Sigmoid colon (tissue), 6 donors: ENCODE measurements at regions not wholly inside any gene's neighbourhood (a gene's known extent, or its start where the extent isn't known, plus 50 kb on each side); places are given as distances from the start of the nearest gene placed in this dataset.

Source experiments
- DNase-seq: peaks from one replicate; pipeline ENCODE4 v3.0.0-alpha.2; 2019
- H3K27ac ChIP-seq, 4 donors: fragments of 200-600 bp; sonication (generic); one replicate each; pipeline ENCODE4 v1.5.1; 2016 to 2019; ENCODE audit warnings: mild to moderate bottlenecking in 1 of 4
- H3K27me3 ChIP-seq, 3 donors: fragments of 200-600 bp; sonication (generic); one replicate each; pipeline ENCODE4 v1.5.1; 2019; ENCODE audit warnings: mild to moderate bottlenecking in 1 of 3
- H3K36me3 ChIP-seq, 4 donors: fragments of 200-600 bp; sonication (generic); one replicate each; pipeline ENCODE4 v1.5.1; 2016 to 2019
- H3K4me1 ChIP-seq, 4 donors: fragments of 200-600 bp; sonication (generic); one replicate each; pipeline ENCODE4 v1.5.1; 2017 to 2019
- H3K4me3 ChIP-seq, 4 donors: fragments of 200-600 bp; sonication (generic); one replicate each; pipeline ENCODE4 v1.5.1; 2017 to 2019; ENCODE audit warnings: mild to moderate bottlenecking in 2 of 4, moderate library complexity in 1 of 4
- H3K9me3 ChIP-seq, 4 donors: fragments of 200-600 bp in 3 of 4; sonication (generic) in 3 of 4; one replicate each; pipeline versions ENCODE4 v1.5.1 to v1.6.1; 2013 to 2019
- CTCF ChIP-seq, 4 experiments: fragments of 450-650 bp in 3 of 4; fragments of 200-600 bp in 1 of 4; IDR thresholded peaks; one replicate each; pipeline ENCODE4 v1.5.1; 2016 to 2019; ENCODE audit warnings: antibody characterized with exemption in 4 of 4, mild to moderate bottlenecking in 3 of 4, moderate library complexity in 2 of 4
- EP300 ChIP-seq, 4 donors: sonication (generic); formaldehyde crosslinking; IDR thresholded peaks; one replicate each; pipeline ENCODE4 v1.6.1; 2017; ENCODE audit warnings: antibody characterized with exemption in 4 of 4
- POLR2A ChIP-seq, 2 donors: fragments of 450-650 bp; IDR thresholded peaks; one replicate each; pipeline ENCODE4 v1.6.1; 2016; ENCODE audit warnings: antibody characterized with exemption in 2 of 2, mild to moderate bottlenecking in 2 of 2, moderate library complexity in 2 of 2
- POLR2AphosphoS5 ChIP-seq, 4 donors: sonication (generic); formaldehyde crosslinking; IDR thresholded peaks; one replicate each; pipeline ENCODE4 v1.6.1; 2017; ENCODE audit warnings: antibody characterized with exemption in 4 of 4
- WGBS, 2 donors: extraction: QIAGEN DNeasy Blood & Tissue Kit; methylation state at CpG; one replicate each; pipeline ENCODE4 v1.1.7; 2013; 5-methylcytosine and 5-hydroxymethylcytosine counted together
- intact Hi-C: fragments of 100-400 bp; cut with DNase I; formaldehyde crosslinking; loops from one replicate; pipeline ENCODE4 v1.15.1; 2023
- donor health status: healthy with polysubstance abuse.
- donor health status: healthy.

- intact Hi-C loops, result no loop called here
- no peak for DNase-seq
- Histone ChIP-seq H3K27ac (no peak overlapping the region), H3K4me3 (no peak overlapping the region), H3K4me1 (peaks cover 0 to 17% (median 8%) of the 10 kb centered on the region in 4 donors), H3K36me3 (no peaks in the 10 kb centered on the region), H3K27me3 (no peaks in the 10 kb centered on the region), H3K9me3 (no peaks in the 10 kb centered on the region)
- 67 to 79% methylated on average over 3 of the region's 3 CpGs for WGBS, 2 donors
- no peak for TF ChIP-seq POLR2A (IDR thresholded peaks at IDR 0.05)
- no peak for TF ChIP-seq EP300 (IDR thresholded peaks at IDR 0.05)
- TF ChIP-seq CTCF (IDR thresholded peaks at IDR 0.05), result no peak
- TF ChIP-seq POLR2AphosphoS5 (IDR thresholded peaks at IDR 0.05), result no peak
Measured at GRCh38 chr6:113491376-113491775, 365.8 kb upstream of the MARCKS start.

- 85 to 87% methylated on average over 2 of the region's 2 CpGs for WGBS, 2 donors
- intact Hi-C loops, result no loop called here
Measured at GRCh38 chr6:113493991-113494390, 363.2 kb upstream of the MARCKS start.

GRCh38 chr6:113495521-113495920, 361.6 kb upstream of the MARCKS start:
- no peaks in the 10 kb centered on the region for H3K27me3 ChIP-seq
- no peak overlapping the region for H3K27ac ChIP-seq
- intact Hi-C loops, result no loop called here
- no peak for DNase-seq
- 94 to 99% methylated on average over 1 of the region's 1 CpG for WGBS, 2 donors
- no peak for TF ChIP-seq CTCF (IDR thresholded peaks at IDR 0.05)
- TF ChIP-seq POLR2AphosphoS5 (IDR thresholded peaks at IDR 0.05), result no peak
- TF ChIP-seq POLR2A (IDR thresholded peaks at IDR 0.05), result no peak
- H3K4me1 ChIP-seq, result peaks cover 0 to 3% (median under 1%) of the 10 kb centered on the region in 4 donors
- H3K36me3 ChIP-seq, result no peaks in the 10 kb centered on the region
- H3K9me3 ChIP-seq, result no peaks in the 10 kb centered on the region
- H3K4me3 ChIP-seq, result no peak overlapping the region

More at GRCh38 chr6:113493991-113494390, 363.2 kb upstream of the MARCKS start:
- peaks cover 0 to 11% (median 6%) of the 10 kb centered on the region in 4 donors for H3K4me1 ChIP-seq
- H3K27ac ChIP-seq, result no peak overlapping the region
- no peak for TF ChIP-seq POLR2A (IDR thresholded peaks at IDR 0.05)
- TF ChIP-seq EP300 (IDR thresholded peaks at IDR 0.05), result no peak
- no peak for TF ChIP-seq POLR2AphosphoS5 (IDR thresholded peaks at IDR 0.05)
- TF ChIP-seq CTCF (IDR thresholded peaks at IDR 0.05), result no peak
- no peaks in the 10 kb centered on the region for H3K27me3 ChIP-seq
- H3K36me3 ChIP-seq, result no peaks in the 10 kb centered on the region
- no peak for DNase-seq
- H3K4me3 ChIP-seq, result no peak overlapping the region
- H3K9me3 ChIP-seq, result no peaks in the 10 kb centered on the region

- Histone ChIP-seq H3K4me3 (no peak overlapping the region), H3K27ac (no peak overlapping the region), H3K4me1 (peaks cover 0 to 3% (median 0%) of the 10 kb centered on the region in 4 donors), H3K9me3 (no peaks in the 10 kb centered on the region), H3K27me3 (no peaks in the 10 kb centered on the region), H3K36me3 (no peaks in the 10 kb centered on the region)
- WGBS, 2 donors, result 71 to 88% methylated on average over 4 of the region's 4 CpGs
- intact Hi-C loops, result no loop called here
- no peak for DNase-seq
- TF ChIP-seq CTCF (IDR thresholded peaks at IDR 0.05) (no peak), EP300 (IDR thresholded peaks at IDR 0.05) (no peak), POLR2A (IDR thresholded peaks at IDR 0.05) (no peak), POLR2AphosphoS5 (IDR thresholded peaks at IDR 0.05) (no peak)
Measured at GRCh38 chr6:113496166-113496565, 361.0 kb upstream of the MARCKS start.

- no peaks in the 10 kb centered on the region for H3K4me1 ChIP-seq
- no peaks in the 10 kb centered on the region for H3K9me3 ChIP-seq
- H3K27me3 ChIP-seq, result no peaks in the 10 kb centered on the region
- DNase-seq, result no peak
- intact Hi-C loops, result no loop called here
- no peaks in the 10 kb centered on the region for H3K36me3 ChIP-seq
- 67 to 81% methylated on average over 1 of the region's 1 CpG for WGBS, 2 donors
- no peak overlapping the region for H3K4me3 ChIP-seq
- TF ChIP-seq POLR2AphosphoS5 (IDR thresholded peaks at IDR 0.05), result no peak
- no peak for TF ChIP-seq EP300 (IDR thresholded peaks at IDR 0.05)
- TF ChIP-seq CTCF (IDR thresholded peaks at IDR 0.05), result no peak
- TF ChIP-seq POLR2A (IDR thresholded peaks at IDR 0.05), result no peak
- H3K27ac ChIP-seq, result no peak overlapping the region
Measured at GRCh38 chr6:113500221-113500620, 356.9 kb upstream of the MARCKS start.
